ENCODE measurements at regions not wholly inside any gene's neighbourhood (a gene's known extent, or its start where the extent isn't known, plus 50 kb on each side); places are given as distances from the start of the nearest gene placed in this dataset.

GRCh38 chr10:44198096-44198779 is 186.7 kb downstream of the CXCL12 start:
- no peak for DNase-seq (ENCODE audit: low spot score)

DNA sequence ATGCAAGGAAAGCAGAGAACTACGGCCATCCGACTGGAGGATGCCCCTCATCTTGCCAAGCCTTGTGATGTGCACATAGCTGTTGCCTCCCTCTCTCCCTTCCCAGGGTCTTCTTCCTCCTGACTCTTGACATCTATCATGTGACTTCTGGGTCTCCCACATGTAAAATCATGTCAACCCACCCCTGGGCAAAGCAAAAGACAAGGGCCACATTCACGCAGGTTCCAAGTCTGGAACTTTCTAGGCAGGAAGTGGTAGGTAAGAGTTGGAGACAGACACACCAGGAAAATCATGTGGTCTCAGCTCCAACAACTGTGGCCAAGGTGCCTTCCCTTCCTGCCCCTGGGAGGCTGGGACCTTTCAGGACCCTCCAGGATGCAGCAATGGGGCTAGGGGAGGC is 187.3 kb downstream of the CXCL12 start:
- DNase-seq (ENCODE audit: low spot score), result no peak

DNA sequence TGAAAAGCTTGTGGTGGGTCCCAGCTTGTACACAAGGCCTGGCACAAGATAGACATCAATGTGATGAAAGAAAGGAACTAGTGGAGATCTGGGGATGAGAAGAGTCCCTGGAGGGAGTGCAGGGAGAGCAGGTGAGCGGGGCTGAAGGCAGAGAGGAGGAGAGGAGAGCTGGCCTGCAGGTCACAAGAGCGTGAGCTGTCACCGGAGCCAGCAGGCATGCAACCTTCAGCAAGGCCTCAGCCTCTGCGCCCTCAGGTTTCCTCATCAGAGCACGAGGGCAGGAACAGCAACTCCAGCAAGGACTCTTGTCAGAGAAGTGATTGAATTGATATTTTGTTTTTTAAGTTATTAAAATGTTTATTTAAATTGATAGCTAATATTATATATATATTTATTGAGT is 188.6 kb downstream of the CXCL12 start:
- DNase-seq (ENCODE audit: low spot score), result no peak

DNA sequence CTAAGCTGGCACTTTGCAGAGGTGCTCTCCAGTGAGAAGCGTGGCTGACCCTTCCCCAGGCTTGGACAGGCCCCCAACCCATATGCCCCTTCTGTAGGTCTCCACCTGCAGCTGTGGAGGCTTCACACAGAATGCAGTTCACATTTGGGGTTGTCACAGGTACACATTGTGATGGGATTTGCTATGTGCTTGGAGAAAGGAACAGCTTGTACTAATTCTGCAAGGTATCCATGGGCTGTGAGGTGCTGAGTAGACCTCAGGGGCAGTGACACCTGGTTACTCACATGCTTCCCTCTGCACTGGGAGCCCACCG is 188.9 kb downstream of the CXCL12 start:
- no peak for DNase-seq (ENCODE audit: low spot score)

- DNase-seq (ENCODE audit: low spot score), result peak; percentile 24
Observed at GRCh38 chr10:44195112-44196007, 189.5 kb downstream of the CXCL12 start.

- no peak for DNase-seq (ENCODE audit: low spot score)
Observed at GRCh38 chr10:44194435-44194834, 190.5 kb downstream of the CXCL12 start.

DNA sequence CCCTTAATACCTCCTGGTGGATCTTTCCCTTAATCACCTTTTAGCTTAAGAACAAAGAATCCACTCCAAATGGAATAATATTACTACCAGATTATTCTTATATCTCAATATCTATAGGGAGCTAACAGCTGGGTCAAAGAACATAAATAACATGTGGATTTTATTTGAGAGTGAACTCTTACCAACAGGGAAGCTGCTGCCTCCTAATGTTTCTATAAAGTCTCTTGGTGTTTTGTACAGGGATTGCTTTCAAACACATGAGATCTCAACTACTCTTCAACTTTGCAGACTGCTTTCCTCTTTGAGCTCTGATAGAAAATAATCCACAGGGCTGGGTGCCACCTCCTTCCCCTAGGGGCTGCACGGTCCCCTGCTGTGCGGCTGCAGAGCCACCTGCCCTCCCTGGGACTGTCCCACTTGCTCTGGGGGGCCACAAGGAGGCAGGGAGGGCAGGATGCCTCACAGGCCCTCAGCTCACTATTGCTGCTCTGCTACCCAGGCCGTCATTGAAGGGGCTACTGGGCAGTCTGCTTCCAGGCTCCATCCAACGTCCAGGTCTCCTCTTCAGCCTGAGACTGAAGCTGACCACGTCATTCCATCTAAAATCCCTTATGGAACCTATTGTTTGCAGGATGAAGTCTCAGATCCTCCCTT is 191.2 kb downstream of the CXCL12 start:
- no peak for DNase-seq (ENCODE audit: low spot score)

DNA sequence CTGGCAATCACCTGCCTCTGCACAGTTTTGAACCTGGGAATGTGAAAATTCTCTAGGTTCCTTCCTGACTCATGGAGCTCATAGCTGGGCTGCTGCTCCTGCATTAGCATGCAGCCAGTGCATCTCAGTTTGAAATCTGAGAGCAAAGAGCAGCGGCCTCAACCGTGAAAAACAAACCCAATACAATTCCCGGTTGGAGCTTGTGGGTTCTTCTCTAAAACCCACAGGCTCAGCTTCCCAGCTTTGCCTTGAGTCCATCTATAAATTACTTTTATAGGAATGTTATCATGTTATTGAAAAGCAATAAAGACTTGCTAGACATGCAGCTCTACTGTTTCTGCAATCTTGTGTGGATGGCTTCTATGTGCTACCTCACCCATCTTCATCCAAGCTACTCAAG is 191.7 kb downstream of the CXCL12 start:
- no peak for DNase-seq (ENCODE audit: low spot score)

DNA sequence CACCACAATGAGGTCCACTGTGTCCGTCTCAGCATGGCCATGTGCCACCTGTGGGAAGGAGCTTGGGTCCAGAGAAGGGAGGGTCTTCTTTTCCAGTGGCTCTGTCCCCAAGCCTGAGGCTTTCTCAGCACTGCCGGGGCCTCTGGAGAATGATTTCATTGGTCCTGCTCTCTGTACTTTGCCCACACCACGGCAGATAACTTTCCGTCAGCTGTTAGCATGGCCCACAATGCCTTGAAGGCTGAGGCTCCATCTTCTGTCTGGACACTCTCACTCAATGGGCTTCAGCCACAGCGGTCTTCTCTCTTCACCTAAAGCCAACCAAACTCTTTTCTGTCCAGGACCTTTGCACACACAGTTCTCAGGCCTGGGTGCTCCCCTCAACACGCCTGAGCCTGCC is 192.5 kb downstream of the CXCL12 start:
- DNase-seq (ENCODE audit: low spot score), result no peak

DNA sequence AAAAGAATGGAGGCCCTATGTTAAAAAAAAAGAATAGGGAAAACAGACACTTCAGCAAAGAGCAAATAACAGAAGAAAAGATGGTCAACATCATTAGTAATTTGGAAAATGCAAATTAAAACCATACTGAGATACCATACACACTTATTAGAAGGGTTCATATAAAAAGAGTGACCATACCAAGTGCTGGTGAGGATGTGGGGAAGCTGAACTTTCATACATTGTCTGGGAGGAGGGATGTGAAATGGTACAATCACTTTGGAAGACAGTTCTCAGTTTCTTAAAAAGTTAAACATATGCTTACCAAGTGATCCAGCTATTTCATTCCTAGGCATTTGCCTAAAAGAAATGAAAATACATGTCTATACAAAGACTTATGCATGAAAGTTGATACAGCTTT is 194.4 kb downstream of the CXCL12 start:
- DNase-seq (ENCODE audit: low spot score), result no peak

GRCh38 chr10:44186821-44187220 is 198.1 kb downstream of the CXCL12 start:
- DNase-seq (ENCODE audit: low spot score), result no peak

- no peak for DNase-seq (ENCODE audit: low spot score)
Observed at GRCh38 chr10:44186150-44186549, 198.7 kb downstream of the CXCL12 start.

- no peak for DNase-seq (ENCODE audit: low spot score)
Observed at GRCh38 chr10:44185315-44185666, 199.6 kb downstream of the CXCL12 start.

GRCh38 chr10:44184633-44185314 is 200.1 kb downstream of the CXCL12 start:
- no peak for DNase-seq (ENCODE audit: low spot score)

DNA sequence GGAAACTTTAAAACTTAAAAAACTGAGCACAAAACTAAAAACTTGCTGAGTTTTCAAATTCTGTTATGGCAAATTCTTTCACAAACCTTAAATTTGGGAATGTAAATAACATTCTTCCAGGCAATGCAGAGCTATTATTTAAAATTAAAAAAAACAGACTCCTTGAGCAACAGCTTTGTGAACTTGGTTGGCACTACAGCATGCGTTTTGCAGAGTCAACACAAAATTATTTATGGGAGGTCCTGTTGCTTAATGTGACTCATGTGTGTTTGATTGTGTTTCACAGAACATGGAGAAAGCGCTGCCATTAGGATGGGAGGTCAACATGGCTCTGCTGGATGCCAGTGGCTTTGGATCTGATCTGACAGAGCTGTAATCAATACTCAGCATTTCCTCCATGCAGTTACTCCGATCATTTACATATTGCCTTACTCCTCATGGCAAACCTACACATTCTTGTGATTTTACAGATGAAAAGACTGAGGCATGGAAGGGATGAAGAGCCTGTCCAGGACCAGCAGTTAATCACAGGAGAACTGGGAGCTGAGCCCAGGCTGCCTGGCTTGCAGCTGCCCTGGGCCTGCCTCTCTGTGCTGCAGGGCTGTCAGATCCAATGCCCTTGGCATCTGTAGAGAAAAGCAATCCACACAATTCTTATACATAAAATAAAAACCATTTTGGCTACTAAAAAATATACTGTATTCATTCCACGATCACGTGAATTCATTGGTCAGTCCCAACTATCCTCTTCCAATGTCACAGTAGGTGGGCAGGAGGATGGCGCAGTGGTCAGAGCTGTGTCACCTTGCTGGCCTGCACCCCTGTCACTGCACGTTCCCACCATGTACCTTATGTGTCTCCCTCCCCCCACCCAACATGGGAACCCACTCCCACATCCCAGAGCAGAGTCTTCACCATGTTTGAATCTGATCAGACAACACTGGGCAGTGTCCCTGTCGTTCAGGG is 200.9 kb downstream of the CXCL12 start:
- no peak for DNase-seq (ENCODE audit: low spot score)

GRCh38 chr10:44182909-44183308 is 202.0 kb downstream of the CXCL12 start:
- no peak for DNase-seq (ENCODE audit: low spot score)

- DNase-seq (ENCODE audit: low spot score), result no peak
Observed at GRCh38 chr10:44180321-44181168, 204.4 kb downstream of the CXCL12 start.

- DNase-seq (ENCODE audit: low spot score), result no peak
Observed at GRCh38 chr10:44178856-44179255, 206.0 kb downstream of the CXCL12 start.

GRCh38 chr10:44178281-44178680 is 206.6 kb downstream of the CXCL12 start:
- no peak for DNase-seq (ENCODE audit: low spot score)

GRCh38 chr10:44177610-44178009 is 207.3 kb downstream of the CXCL12 start:
- DNase-seq (ENCODE audit: low spot score), result no peak

DNA sequence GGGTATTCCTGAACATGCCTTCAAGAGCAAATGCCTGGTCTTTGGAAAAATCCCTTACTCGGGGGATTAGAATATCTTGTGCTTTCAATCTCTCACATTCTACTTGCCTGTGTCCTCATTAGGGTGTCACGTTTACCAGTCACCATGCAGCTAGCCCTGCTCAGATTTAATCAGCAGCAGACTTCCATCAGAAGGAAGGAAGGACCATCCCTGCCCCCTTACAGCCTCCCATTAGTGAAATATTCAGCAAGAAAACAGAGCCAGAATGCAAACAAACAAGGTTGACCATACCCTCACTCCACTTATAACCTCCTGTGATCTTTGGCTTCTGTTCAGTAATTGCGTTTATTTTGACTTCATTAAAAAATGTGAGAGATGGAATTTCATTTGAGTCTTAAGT is 208.6 kb downstream of the CXCL12 start:
- DNase-seq (ENCODE audit: low spot score), result no peak
